ENCODE measurements at regions not wholly inside any gene's neighbourhood (a gene's known extent, or its start where the extent isn't known, plus 50 kb on each side); places are given as distances from the start of the nearest gene placed in this dataset.

DNA sequence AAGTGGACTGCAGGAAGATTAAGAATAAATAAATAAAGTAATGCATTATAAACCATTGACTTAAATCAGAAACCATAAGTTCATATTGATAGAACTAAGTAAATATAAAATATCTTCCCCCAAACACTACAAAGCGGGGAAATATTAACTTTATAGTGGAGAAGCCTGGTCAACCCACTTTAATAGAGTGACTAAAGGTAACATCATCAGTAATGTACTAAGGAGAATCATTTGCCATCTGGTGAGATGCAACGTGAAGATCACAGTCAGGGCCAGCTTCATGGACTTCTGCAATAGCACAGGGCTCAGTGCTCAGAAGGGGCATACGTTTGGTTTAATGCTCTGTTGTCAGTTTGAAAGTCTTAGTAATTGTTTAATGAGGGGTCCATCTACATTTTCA, 58.8 kb upstream of the CD83 start:
- TF ChIP-seq, protein P1, sequence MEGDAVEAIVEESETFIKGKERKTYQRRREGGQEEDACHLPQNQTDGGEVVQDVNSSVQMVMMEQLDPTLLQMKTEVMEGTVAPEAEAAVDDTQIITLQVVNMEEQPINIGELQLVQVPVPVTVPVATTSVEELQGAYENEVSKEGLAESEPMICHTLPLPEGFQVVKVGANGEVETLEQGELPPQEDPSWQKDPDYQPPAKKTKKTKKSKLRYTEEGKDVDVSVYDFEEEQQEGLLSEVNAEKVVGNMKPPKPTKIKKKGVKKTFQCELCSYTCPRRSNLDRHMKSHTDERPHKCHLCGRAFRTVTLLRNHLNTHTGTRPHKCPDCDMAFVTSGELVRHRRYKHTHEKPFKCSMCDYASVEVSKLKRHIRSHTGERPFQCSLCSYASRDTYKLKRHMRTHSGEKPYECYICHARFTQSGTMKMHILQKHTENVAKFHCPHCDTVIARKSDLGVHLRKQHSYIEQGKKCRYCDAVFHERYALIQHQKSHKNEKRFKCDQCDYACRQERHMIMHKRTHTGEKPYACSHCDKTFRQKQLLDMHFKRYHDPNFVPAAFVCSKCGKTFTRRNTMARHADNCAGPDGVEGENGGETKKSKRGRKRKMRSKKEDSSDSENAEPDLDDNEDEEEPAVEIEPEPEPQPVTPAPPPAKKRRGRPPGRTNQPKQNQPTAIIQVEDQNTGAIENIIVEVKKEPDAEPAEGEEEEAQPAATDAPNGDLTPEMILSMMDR (IDR thresholded peaks at IDR 0.05; ENCODE audit: low read depth, low read length, poor library complexity, severe bottlenecking) = no peak
- no peak for TF ChIP-seq EZH2phosphoT487 (IDR thresholded peaks at IDR 0.05; ENCODE audit: borderline replicate concordance, low read length)
